NCI-H2227 (cell line): ENCODE measurements at regions not wholly inside any gene's neighbourhood (a gene's known extent, or its start where the extent isn't known, plus 50 kb on each side); places are given as distances from the start of the nearest gene placed in this dataset.

Source experiments
- DNase-seq: peaks from one replicate; lab custom pipeline; 2025; ENCODE audit not compliant: unreplicated experiment; lab: John Stamatoyannopoulos, UW

GRCh38 chr4:56209767-56210166 lies 177.5 kb downstream of the AASDH start:
- no peak for DNase-seq

GRCh38 chr4:56208103-56208502 lies 179.2 kb downstream of the AASDH start:
- no peak for DNase-seq

- no peak for DNase-seq
Measured at GRCh38 chr4:56206258-56206657, 181.0 kb downstream of the AASDH start.

GRCh38 chr4:56200275-56200674 lies 187.0 kb downstream of the AASDH start:
- DNase-seq: no peak

GRCh38 chr4:56198265-56198664 lies 189.0 kb downstream of the AASDH start:
- DNase-seq: no peak

- DNase-seq: no peak
Measured at GRCh38 chr4:56197387-56197786, 189.9 kb downstream of the AASDH start.

- DNase-seq: no peak
Measured at GRCh38 chr4:56195025-56195424, 192.3 kb downstream of the AASDH start.

- DNase-seq: no peak
Measured at GRCh38 chr4:56191534-56191933, 195.8 kb downstream of the AASDH start.

- DNase-seq: no peak
Measured at GRCh38 chr4:56187688-56188087, 199.6 kb downstream of the AASDH start.

GRCh38 chr4:56186808-56187523 lies 200.3 kb downstream of the AASDH start:
- no peak for DNase-seq

- DNase-seq: no peak
Measured at GRCh38 chr4:56185901-56186300, 201.4 kb downstream of the AASDH start.

GRCh38 chr4:56184214-56184613 lies 203.1 kb downstream of the AASDH start:
- no peak for DNase-seq

- no peak for DNase-seq
Measured at GRCh38 chr4:56183344-56183959, 203.8 kb downstream of the AASDH start.

- no peak for DNase-seq
Measured at GRCh38 chr4:56182356-56182755, 204.9 kb downstream of the AASDH start.

GRCh38 chr4:56181140-56181953 lies 205.9 kb downstream of the AASDH start:
- DNase-seq: no peak

- no peak for DNase-seq
Measured at GRCh38 chr4:56169061-56169460, 218.2 kb downstream of the AASDH start.

- DNase-seq: no peak
Measured at GRCh38 chr4:56164907-56165306, 216.2 kb downstream of the CEP135 start.

GRCh38 chr4:56160636-56161035 lies 211.9 kb downstream of the CEP135 start:
- DNase-seq: no peak

GRCh38 chr4:56158483-56158882 lies 209.7 kb downstream of the CEP135 start:
- DNase-seq: no peak

- DNase-seq: no peak
Measured at GRCh38 chr4:56156141-56156540, 207.4 kb downstream of the CEP135 start.

GRCh38 chr4:56155432-56155831 lies 206.7 kb downstream of the CEP135 start:
- no peak for DNase-seq

- no peak for DNase-seq
Measured at GRCh38 chr4:56149591-56149990, 200.8 kb downstream of the CEP135 start.
